ENCODE measurements at regions not wholly inside any gene's neighbourhood (a gene's known extent, or its start where the extent isn't known, plus 50 kb on each side); places are given as distances from the start of the nearest gene placed in this dataset.

- TF ChIP-seq EZH2 (IDR thresholded peaks at IDR 0.05; ENCODE audit: borderline replicate concordance, low read depth, low read length, poor library complexity, severe bottlenecking) (no peak), CTCF (conservative IDR thresholded peaks at IDR 0.05; ENCODE audit: low read depth, low read length) (no peak)
These were observed 144.5 kb upstream of the SLC38A2 start for GRCh38 chr12:46516933-46517578.
